ENCODE measurements at regions not wholly inside any gene's neighbourhood (a gene's known extent, or its start where the extent isn't known, plus 50 kb on each side); places are given as distances from the start of the nearest gene placed in this dataset.

GRCh38 chr13:95375706-95376105 lies 74.5 kb upstream of the ABCC4 start:
- intact Hi-C loops (cut with DNase I), result loop anchor here in 2 of 10 donors (5.0 to 10.0 kb wide), 3 partner anchors 71 to 183 kb away; partner anchors contain the start of gene ABCC4 (in 1 of the 2)
- Histone ChIP-seq H3K36me3 (no peaks in the 10 kb centered on the region), H3K27me3 (no peaks in the 10 kb centered on the region), H3K4me1 (peaks cover 3 to 11% (median 6%) of the 10 kb centered on the region in 9 donors), H3K27ac (no peak overlapping the region), H3K4me3 (no peak overlapping the region), H3K9me3 (peaks cover 0 to 6% (median 0%) of the 10 kb centered on the region in 11 donors)
- ATAC-seq (no peak), DNase-seq (no peak)
- no peak for TF ChIP-seq CTCF (IDR thresholded peaks at IDR 0.05)
- WGBS, 2 donors, result 0% methylated on average over 1 of the region's 1 CpG

- Histone ChIP-seq H3K27me3 (peaks cover 0 to 2% (median 0%) of the 10 kb centered on the region in 7 donors), H3K9me3 (peaks cover 0 to 6% (median 0%) of the 10 kb centered on the region in 11 donors), H3K27ac (peak overlapping the region in 3 of 10 donors; percentile 10 to 48 (median 17)), H3K4me1 (peaks cover 3 to 19% (median 8%) of the 10 kb centered on the region in 9 donors), H3K4me3 (no peak overlapping the region), H3K36me3 (no peaks in the 10 kb centered on the region)
- no peak for TF ChIP-seq CTCF (IDR thresholded peaks at IDR 0.05)
- 60 to 68% methylated on average over 1 of the region's 1 CpG for WGBS, 2 donors
- intact Hi-C loops (cut with DNase I), result loop anchor here in 2 of 10 donors (5.0 to 10.0 kb wide), 3 partner anchors 74 to 186 kb away; partner anchors contain the start of gene ABCC4 (in 1 of the 2)
- peak; percentile 11 to 48 for DNase-seq
- ATAC-seq, result peak; percentile 46 to 86 (median 72)
Observed at GRCh38 chr13:95378603-95379002, 77.4 kb upstream of the ABCC4 start.

DNA sequence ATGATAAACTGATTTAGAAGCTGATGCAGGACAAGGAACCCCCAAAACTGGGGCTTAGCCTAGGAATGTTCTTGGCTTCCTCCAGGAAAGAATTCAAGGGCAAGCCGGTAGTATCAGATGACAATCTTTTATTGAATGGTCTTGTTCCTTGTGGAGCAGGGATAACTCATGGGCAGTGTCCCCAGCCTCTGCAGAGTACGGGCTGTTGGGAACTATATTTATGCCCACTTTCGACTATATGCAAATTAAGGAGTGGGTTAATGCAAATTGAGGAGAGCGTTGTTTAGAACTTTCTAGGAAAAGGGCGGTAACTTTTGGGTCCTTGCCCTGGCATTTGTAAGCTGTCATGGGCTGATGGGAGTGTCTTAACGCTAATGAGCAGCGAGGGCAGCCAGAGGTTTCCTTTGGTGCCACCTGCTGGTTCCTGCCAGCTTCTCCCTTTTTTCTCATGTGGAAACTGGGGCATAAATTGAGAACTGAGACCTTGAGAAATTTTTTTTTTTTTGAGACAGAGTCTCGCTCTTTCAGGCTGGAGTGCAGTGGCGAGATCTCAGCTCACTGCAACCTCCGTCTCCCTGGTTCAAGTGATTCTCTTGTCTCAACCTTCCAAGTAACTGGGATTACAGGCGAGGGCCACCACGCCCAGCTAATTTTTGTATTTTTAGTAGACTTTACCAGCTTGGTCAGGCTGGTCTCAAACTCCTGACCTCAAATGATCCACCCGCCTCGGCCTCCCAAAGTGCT lies 79.4 kb upstream of the ABCC4 start:
- ATAC-seq (peak; percentile 76 to 85 (median 82)), DNase-seq (peak; percentile 56 to 83)
- Histone ChIP-seq H3K9me3 (peaks cover 0 to under 1% (median 0%) of the 10 kb centered on the region in 11 donors), H3K4me3 (no peak overlapping the region), H3K36me3 (no peaks in the 10 kb centered on the region), H3K4me1 (peaks cover 3 to 19% (median 8%) of the 10 kb centered on the region in 9 donors), H3K27me3 (peaks cover 0 to 3% (median 0%) of the 10 kb centered on the region in 7 donors), H3K27ac (peak overlapping the region in 3 of 10 donors; percentile 27 to 50 (median 36))
- peak; percentile 59 to 85 (median 78) for TF ChIP-seq CTCF (IDR thresholded peaks at IDR 0.05)
- 15 to 25% methylated on average over 14 of the region's 14 CpGs for WGBS, 2 donors
- intact Hi-C loops (cut with DNase I), result loop anchor here in 8 of 10 donors (1.0 to 5.0 kb wide), 7 partner anchors 78 to 192 kb away; partner anchors contain the start of gene ABCC4 (in 1 of the 8)

- DNase-seq, result peak in 1 of 2 donors; percentile 39
- TF ChIP-seq CTCF (IDR thresholded peaks at IDR 0.05), result no peak
- H3K9me3 ChIP-seq, result no peaks in the 10 kb centered on the region
- intact Hi-C loops (cut with DNase I), result loop anchor here in 8 of 10 donors (2.0 to 5.0 kb wide), 6 partner anchors 79 to 192 kb away; partner anchors contain the start of gene ABCC4 (in 1 of the 8)
- H3K27ac ChIP-seq, result peak overlapping the region in 3 of 10 donors; percentile 20 to 50 (median 27)
- H3K36me3 ChIP-seq, result no peaks in the 10 kb centered on the region
- H3K4me3 ChIP-seq, result no peak overlapping the region
- peaks cover 3 to 19% (median 8%) of the 10 kb centered on the region in 9 donors for H3K4me1 ChIP-seq
- peak; percentile 59 to 85 (median 76) for ATAC-seq
- peaks cover 0 to 3% (median 0%) of the 10 kb centered on the region in 7 donors for H3K27me3 ChIP-seq
- WGBS, 2 donors, result 42 to 50% methylated on average over 5 of the region's 5 CpGs
Observed at GRCh38 chr13:95381212-95381527, 79.9 kb upstream of the ABCC4 start.

All from heart right ventricle (tissue), 16 donors.